HEK293 (cell line): ENCODE measurements at regions not wholly inside any gene's neighbourhood (a gene's known extent, or its start where the extent isn't known, plus 50 kb on each side); places are given as distances from the start of the nearest gene placed in this dataset.

Source experiments
- CTCF ChIA-PET: fragments of 350-600 bp; formaldehyde crosslinking; extraction: SDS; loops from one replicate; lab custom pipeline; 2021; ENCODE audit warnings: antibody characterized with exemption; lab: Yijun Ruan, JAX
- POLR2A ChIA-PET: fragments of 300-600 bp; formaldehyde crosslinking; extraction: SDS; loops from one replicate; lab custom pipeline; 2020; ENCODE audit warnings: antibody characterized with exemption, inconsistent platforms; lab: Yijun Ruan, JAX
- H3K27ac ChIP-seq: fragments of 200-500 bp; sonication (Bioruptor generic); 2 replicates; pipeline ENCODE4 v1.5.1; 2014; ENCODE audit warnings: low read depth, low read length, control low read depth, inconsistent platforms; ENCODE audit errors: extremely low read depth
- H3K36me3 ChIP-seq, 2 experiments: fragments of 200-500 bp in 1 of 2; sonication (Bioruptor generic) in 1 of 2; 1 replicate in 1 of 2; 2 replicates in 1 of 2; pipeline ENCODE4 v1.5.1; 2014 to 2017; ENCODE audit warnings: inconsistent platforms in 2 of 2, low read length in 2 of 2; ENCODE audit not compliant: control insufficient read depth in 2 of 2, insufficient read depth in 1 of 2
- H3K4me1 ChIP-seq: fragments of 200-500 bp; sonication (Bioruptor generic); 2 replicates; pipeline ENCODE4 v1.5.1; 2014; ENCODE audit warnings: mild to moderate bottlenecking, low read length, inconsistent platforms; ENCODE audit not compliant: control insufficient read depth, insufficient read depth
- H3K4me3 ChIP-seq: 2 replicates; pipeline ENCODE4 v1.5.1; 2011; ENCODE audit warnings: low read depth, mild to moderate bottlenecking, control low read depth, low read length, moderate library complexity
- H3K9me3 ChIP-seq: fragments of 200-500 bp; sonication (Bioruptor generic); 2 replicates; pipeline ENCODE4 v1.5.1; 2014; ENCODE audit warnings: low read depth, low read length, inconsistent platforms; ENCODE audit not compliant: control insufficient read depth, insufficient read depth
- ZBTB20 ChIP-seq: fragments of 450-650 bp; formaldehyde crosslinking; IDR thresholded peaks from 2 replicates; pipeline ENCODE4 v1.5.1; 2016; ENCODE audit warnings: missing biosample characterization, missing genetic modification characterization
- ZBTB7A ChIP-seq: fragments of 450-650 bp; formaldehyde crosslinking; IDR thresholded peaks from 2 replicates; pipeline ENCODE4 v1.5.1; 2016; ENCODE audit warnings: low read depth, missing biosample characterization, missing genetic modification characterization
- ZNF324 ChIP-seq: fragments of 450-650 bp; formaldehyde crosslinking; IDR thresholded peaks from 2 replicates; pipeline ENCODE4 v1.5.1; 2016; ENCODE audit warnings: missing biosample characterization, missing genetic modification characterization
- ZNF335 ChIP-seq: fragments of 450-650 bp; formaldehyde crosslinking; conservative IDR thresholded peaks from 2 replicates; pipeline ENCODE4 v1.5.1; 2016; ENCODE audit warnings: missing biosample characterization, missing genetic modification characterization
- ZNF600 ChIP-seq: fragments of 450-650 bp; formaldehyde crosslinking; IDR thresholded peaks from 2 replicates; pipeline ENCODE4 v1.5.1; 2016; ENCODE audit warnings: missing biosample characterization, missing genetic modification characterization
- TF ChIP-seq, protein P1 (sequence below): fragments of 450-650 bp; formaldehyde crosslinking; IDR thresholded peaks from 2 replicates; pipeline ENCODE4 v1.5.1; 2017; ENCODE audit warnings: missing biosample characterization, missing genetic modification characterization
- TF ChIP-seq, protein P2 (sequence below): fragments of 450-650 bp; formaldehyde crosslinking; IDR thresholded peaks from 2 replicates; pipeline ENCODE4 v1.5.1; 2017; ENCODE audit warnings: missing biosample characterization, missing genetic modification characterization
- TF ChIP-seq, protein P3 (sequence below): fragments of 450-650 bp; formaldehyde crosslinking; IDR thresholded peaks from 2 replicates; pipeline ENCODE4 v1.5.1; 2016; ENCODE audit warnings: missing biosample characterization, missing genetic modification characterization
- TF ChIP-seq, protein P4 (sequence below): fragments of 450-650 bp; formaldehyde crosslinking; IDR thresholded peaks from 2 replicates; pipeline ENCODE4 v1.5.1; 2016; ENCODE audit warnings: missing biosample characterization, missing genetic modification characterization, borderline replicate concordance
- TF ChIP-seq, protein P5 (sequence below): fragments of 450-650 bp; formaldehyde crosslinking; IDR thresholded peaks from 2 replicates; pipeline ENCODE4 v1.5.1; 2016; ENCODE audit warnings: missing biosample characterization, missing genetic modification characterization, borderline replicate concordance
- TF ChIP-seq, protein P6 (sequence below): fragments of 450-650 bp; formaldehyde crosslinking; IDR thresholded peaks from 2 replicates; pipeline ENCODE4 v1.5.1; 2017; ENCODE audit warnings: missing biosample characterization, mild to moderate bottlenecking, missing genetic modification characterization, moderate library complexity
- TF ChIP-seq, protein P7 (sequence below): fragments of 450-650 bp; formaldehyde crosslinking; conservative IDR thresholded peaks from 2 replicates; pipeline ENCODE4 v1.5.1; 2016; ENCODE audit warnings: low read depth, missing biosample characterization, missing genetic modification characterization

DNA sequence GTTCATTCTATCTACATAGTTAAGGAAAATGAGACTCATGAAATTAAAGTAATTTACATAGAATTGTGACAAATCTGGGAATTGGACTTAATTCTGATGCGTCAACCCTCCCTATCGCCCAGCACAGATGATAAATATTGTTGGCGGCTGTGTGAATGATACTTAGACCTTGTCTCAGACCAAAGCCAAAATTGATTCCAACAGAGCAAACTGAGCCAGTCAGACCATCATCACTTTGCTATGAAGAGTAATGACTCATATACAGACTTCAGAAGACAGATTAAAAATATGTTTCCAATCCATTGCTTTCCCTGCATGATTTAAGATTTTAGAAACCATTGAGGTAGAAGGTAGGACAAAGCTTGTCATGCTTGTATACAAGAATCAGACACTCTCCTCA lies 1156.7 kb upstream of the CDH8 start:
- POLR2A ChIA-PET = no interaction called here
- no peak overlapping the region for H3K27ac ChIP-seq
- no peak overlapping the region for H3K4me3 ChIP-seq
- TF ChIP-seq ZNF600 (tag by site-specific recombination) = no peak
- no peak for TF ChIP-seq ZBTB20 (tag by site-specific recombination)
- TF ChIP-seq, protein P1, sequence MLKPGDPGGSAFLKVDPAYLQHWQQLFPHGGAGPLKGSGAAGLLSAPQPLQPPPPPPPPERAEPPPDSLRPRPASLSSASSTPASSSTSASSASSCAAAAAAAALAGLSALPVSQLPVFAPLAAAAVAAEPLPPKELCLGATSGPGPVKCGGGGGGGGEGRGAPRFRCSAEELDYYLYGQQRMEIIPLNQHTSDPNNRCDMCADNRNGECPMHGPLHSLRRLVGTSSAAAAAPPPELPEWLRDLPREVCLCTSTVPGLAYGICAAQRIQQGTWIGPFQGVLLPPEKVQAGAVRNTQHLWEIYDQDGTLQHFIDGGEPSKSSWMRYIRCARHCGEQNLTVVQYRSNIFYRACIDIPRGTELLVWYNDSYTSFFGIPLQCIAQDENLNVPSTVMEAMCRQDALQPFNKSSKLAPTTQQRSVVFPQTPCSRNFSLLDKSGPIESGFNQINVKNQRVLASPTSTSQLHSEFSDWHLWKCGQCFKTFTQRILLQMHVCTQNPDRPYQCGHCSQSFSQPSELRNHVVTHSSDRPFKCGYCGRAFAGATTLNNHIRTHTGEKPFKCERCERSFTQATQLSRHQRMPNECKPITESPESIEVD = no peak
- TF ChIP-seq, protein P2, sequence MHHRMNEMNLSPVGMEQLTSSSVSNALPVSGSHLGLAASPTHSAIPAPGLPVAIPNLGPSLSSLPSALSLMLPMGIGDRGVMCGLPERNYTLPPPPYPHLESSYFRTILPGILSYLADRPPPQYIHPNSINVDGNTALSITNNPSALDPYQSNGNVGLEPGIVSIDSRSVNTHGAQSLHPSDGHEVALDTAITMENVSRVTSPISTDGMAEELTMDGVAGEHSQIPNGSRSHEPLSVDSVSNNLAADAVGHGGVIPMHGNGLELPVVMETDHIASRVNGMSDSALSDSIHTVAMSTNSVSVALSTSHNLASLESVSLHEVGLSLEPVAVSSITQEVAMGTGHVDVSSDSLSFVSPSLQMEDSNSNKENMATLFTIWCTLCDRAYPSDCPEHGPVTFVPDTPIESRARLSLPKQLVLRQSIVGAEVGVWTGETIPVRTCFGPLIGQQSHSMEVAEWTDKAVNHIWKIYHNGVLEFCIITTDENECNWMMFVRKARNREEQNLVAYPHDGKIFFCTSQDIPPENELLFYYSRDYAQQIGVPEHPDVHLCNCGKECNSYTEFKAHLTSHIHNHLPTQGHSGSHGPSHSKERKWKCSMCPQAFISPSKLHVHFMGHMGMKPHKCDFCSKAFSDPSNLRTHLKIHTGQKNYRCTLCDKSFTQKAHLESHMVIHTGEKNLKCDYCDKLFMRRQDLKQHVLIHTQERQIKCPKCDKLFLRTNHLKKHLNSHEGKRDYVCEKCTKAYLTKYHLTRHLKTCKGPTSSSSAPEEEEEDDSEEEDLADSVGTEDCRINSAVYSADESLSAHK = no peak
- TF ChIP-seq, protein P3, sequence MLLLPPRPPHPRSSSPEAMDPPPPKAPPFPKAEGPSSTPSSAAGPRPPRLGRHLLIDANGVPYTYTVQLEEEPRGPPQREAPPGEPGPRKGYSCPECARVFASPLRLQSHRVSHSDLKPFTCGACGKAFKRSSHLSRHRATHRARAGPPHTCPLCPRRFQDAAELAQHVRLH (tag by site-specific recombination) = no peak
- TF ChIP-seq, protein P4, sequence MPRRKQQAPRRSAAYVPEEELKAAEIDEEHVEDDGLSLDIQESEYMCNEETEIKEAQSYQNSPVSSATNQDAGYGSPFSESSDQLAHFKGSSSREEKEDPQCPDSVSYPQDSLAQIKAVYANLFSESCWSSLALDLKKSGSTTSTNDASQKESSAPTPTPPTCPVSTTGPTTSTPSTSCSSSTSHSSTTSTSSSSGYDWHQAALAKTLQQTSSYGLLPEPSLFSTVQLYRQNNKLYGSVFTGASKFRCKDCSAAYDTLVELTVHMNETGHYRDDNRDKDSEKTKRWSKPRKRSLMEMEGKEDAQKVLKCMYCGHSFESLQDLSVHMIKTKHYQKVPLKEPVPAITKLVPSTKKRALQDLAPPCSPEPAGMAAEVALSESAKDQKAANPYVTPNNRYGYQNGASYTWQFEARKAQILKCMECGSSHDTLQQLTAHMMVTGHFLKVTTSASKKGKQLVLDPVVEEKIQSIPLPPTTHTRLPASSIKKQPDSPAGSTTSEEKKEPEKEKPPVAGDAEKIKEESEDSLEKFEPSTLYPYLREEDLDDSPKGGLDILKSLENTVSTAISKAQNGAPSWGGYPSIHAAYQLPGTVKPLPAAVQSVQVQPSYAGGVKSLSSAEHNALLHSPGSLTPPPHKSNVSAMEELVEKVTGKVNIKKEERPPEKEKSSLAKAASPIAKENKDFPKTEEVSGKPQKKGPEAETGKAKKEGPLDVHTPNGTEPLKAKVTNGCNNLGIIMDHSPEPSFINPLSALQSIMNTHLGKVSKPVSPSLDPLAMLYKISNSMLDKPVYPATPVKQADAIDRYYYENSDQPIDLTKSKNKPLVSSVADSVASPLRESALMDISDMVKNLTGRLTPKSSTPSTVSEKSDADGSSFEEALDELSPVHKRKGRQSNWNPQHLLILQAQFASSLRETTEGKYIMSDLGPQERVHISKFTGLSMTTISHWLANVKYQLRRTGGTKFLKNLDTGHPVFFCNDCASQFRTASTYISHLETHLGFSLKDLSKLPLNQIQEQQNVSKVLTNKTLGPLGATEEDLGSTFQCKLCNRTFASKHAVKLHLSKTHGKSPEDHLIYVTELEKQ = no peak
- TF ChIP-seq ZNF335 (tag by site-specific recombination) = no peak
- TF ChIP-seq, protein P5, sequence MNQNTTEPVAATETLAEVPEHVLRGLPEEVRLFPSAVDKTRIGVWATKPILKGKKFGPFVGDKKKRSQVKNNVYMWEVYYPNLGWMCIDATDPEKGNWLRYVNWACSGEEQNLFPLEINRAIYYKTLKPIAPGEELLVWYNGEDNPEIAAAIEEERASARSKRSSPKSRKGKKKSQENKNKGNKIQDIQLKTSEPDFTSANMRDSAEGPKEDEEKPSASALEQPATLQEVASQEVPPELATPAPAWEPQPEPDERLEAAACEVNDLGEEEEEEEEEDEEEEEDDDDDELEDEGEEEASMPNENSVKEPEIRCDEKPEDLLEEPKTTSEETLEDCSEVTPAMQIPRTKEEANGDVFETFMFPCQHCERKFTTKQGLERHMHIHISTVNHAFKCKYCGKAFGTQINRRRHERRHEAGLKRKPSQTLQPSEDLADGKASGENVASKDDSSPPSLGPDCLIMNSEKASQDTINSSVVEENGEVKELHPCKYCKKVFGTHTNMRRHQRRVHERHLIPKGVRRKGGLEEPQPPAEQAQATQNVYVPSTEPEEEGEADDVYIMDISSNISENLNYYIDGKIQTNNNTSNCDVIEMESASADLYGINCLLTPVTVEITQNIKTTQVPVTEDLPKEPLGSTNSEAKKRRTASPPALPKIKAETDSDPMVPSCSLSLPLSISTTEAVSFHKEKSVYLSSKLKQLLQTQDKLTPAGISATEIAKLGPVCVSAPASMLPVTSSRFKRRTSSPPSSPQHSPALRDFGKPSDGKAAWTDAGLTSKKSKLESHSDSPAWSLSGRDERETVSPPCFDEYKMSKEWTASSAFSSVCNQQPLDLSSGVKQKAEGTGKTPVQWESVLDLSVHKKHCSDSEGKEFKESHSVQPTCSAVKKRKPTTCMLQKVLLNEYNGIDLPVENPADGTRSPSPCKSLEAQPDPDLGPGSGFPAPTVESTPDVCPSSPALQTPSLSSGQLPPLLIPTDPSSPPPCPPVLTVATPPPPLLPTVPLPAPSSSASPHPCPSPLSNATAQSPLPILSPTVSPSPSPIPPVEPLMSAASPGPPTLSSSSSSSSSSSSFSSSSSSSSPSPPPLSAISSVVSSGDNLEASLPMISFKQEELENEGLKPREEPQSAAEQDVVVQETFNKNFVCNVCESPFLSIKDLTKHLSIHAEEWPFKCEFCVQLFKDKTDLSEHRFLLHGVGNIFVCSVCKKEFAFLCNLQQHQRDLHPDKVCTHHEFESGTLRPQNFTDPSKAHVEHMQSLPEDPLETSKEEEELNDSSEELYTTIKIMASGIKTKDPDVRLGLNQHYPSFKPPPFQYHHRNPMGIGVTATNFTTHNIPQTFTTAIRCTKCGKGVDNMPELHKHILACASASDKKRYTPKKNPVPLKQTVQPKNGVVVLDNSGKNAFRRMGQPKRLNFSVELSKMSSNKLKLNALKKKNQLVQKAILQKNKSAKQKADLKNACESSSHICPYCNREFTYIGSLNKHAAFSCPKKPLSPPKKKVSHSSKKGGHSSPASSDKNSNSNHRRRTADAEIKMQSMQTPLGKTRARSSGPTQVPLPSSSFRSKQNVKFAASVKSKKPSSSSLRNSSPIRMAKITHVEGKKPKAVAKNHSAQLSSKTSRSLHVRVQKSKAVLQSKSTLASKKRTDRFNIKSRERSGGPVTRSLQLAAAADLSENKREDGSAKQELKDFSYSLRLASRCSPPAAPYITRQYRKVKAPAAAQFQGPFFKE = no peak
- TF ChIP-seq ZBTB7A (tag by site-specific recombination) = no peak
- CTCF ChIA-PET = no interaction called here
- H3K36me3 ChIP-seq = no peaks in the 10 kb centered on the region
- no peaks in the 10 kb centered on the region for H3K4me1 ChIP-seq
- H3K9me3 ChIP-seq = no peaks in the 10 kb centered on the region

DNA sequence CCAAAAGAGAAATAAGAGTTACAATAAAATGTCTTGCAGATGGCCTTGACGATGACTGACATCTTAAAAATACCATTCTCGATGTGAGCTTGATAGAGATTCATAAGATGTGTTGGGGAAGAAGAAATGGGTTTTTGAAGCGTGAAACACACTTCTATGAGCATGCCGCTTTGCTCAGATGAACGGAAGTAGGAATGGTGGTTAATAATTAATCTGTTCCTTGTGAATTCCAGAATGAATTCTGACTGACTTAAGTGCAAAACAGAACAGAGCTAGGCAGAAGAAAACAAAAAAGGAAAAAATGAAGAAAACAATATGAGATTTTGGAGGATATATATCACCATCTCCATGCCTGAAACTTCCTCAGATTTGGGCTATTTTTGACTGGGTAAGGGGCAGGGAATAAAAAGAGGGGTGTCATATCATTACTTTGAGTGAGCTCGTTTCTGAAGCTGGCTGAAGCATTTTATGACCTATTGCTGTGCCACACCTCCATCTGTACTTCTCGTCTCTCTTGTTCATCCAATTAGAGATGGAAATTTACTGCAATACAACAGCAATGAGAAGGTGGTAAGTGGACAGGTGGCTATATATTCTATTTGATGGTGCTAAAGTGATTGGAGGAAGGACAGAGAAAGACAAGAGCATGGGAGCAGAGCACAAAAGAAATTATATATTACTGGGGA lies 1152.0 kb upstream of the CDH8 start:
- H3K9me3 ChIP-seq = no peaks in the 10 kb centered on the region
- H3K27ac ChIP-seq = no peak overlapping the region
- no peak overlapping the region for H3K4me3 ChIP-seq
- TF ChIP-seq, protein P6, sequence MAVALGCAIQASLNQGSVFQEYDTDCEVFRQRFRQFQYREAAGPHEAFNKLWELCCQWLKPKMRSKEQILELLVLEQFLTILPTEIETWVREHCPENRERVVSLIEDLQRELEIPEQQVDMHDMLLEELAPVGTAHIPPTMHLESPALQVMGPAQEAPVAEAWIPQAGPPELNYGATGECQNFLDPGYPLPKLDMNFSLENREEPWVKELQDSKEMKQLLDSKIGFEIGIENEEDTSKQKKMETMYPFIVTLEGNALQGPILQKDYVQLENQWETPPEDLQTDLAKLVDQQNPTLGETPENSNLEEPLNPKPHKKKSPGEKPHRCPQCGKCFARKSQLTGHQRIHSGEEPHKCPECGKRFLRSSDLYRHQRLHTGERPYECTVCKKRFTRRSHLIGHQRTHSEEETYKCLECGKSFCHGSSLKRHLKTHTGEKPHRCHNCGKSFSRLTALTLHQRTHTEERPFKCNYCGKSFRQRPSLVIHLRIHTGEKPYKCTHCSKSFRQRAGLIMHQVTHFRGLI (tag by site-specific recombination) = no peak
- TF ChIP-seq, protein P7, sequence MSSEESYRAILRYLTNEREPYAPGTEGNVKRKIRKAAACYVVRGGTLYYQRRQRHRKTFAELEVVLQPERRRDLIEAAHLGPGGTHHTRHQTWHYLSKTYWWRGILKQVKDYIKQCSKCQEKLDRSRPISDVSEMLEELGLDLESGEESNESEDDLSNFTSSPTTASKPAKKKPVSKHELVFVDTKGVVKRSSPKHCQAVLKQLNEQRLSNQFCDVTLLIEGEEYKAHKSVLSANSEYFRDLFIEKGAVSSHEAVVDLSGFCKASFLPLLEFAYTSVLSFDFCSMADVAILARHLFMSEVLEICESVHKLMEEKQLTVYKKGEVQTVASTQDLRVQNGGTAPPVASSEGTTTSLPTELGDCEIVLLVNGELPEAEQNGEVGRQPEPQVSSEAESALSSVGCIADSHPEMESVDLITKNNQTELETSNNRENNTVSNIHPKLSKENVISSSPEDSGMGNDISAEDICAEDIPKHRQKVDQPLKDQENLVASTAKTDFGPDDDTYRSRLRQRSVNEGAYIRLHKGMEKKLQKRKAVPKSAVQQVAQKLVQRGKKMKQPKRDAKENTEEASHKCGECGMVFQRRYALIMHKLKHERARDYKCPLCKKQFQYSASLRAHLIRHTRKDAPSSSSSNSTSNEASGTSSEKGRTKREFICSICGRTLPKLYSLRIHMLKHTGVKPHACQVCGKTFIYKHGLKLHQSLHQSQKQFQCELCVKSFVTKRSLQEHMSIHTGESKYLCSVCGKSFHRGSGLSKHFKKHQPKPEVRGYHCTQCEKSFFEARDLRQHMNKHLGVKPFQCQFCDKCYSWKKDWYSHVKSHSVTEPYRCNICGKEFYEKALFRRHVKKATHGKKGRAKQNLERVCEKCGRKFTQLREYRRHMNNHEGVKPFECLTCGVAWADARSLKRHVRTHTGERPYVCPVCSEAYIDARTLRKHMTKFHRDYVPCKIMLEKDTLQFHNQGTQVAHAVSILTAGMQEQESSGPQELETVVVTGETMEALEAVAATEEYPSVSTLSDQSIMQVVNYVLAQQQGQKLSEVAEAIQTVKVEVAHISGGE (tag by site-specific recombination) = no peak
- TF ChIP-seq ZNF324 = no peak
- TF ChIP-seq, all 188 proteins: peak for 0
- Histone ChIP-seq H3K4me1 (no peaks in the 10 kb centered on the region), H3K36me3 (no peaks in the 10 kb centered on the region)
- ChIA-PET POLR2A (no interaction called here), CTCF (no interaction called here)
